ENCODE measurements at regions not wholly inside any gene's neighbourhood (a gene's known extent, or its start where the extent isn't known, plus 50 kb on each side); places are given as distances from the start of the nearest gene placed in this dataset.

DNA sequence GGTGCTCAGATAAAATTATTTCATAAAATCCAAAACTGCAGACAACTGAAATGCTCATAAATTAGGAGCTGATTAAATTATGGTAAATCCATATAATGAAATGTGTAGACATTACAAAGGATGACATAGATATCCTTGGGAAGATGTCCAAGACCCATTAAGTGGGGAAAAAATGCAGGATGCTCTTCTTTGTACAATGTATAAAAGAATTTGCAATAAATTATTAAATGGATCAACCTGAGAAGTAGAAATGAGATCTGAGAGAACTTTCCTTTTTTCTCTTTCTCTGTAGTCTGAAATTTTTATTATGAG is 336.4 kb upstream of the E2F7 start:
- TF ChIP-seq POLR2A (IDR thresholded peaks at IDR 0.05; ENCODE audit: low read depth, low read length) (no peak), POLR2AphosphoS5 (IDR thresholded peaks at IDR 0.05; ENCODE audit: low read depth, low read length) (no peak), TAF1 (IDR thresholded peaks at IDR 0.05; ENCODE audit: low read depth, low read length) (no peak), POU2F2 (IDR thresholded peaks at IDR 0.05; ENCODE audit: low read depth, low read length) (no peak), PAX5 (IDR thresholded peaks at IDR 0.05; ENCODE audit: insufficient read depth, low read length, severe bottlenecking) (no peak), SPI1 (IDR thresholded peaks at IDR 0.05; ENCODE audit: low read depth, low read length) (no peak)
